ENCODE measurements at regions not wholly inside any gene's neighbourhood (a gene's known extent, or its start where the extent isn't known, plus 50 kb on each side); places are given as distances from the start of the nearest gene placed in this dataset.

- no peak for TF ChIP-seq EZH2 (IDR thresholded peaks at IDR 0.05; ENCODE audit: insufficient read depth, low read length)
- no peak for TF ChIP-seq CTCF (IDR thresholded peaks at IDR 0.05; ENCODE audit: insufficient read depth, low read depth, low read length)
Observed at GRCh38 chr9:26462213-26462612, 430.4 kb downstream of the CAAP1 start.
